GM12892 (cell line): ENCODE measurements at regions not wholly inside any gene's neighbourhood (a gene's known extent, or its start where the extent isn't known, plus 50 kb on each side); places are given as distances from the start of the nearest gene placed in this dataset.

ENCODE experiments used
- POLR2A ChIP-seq: IDR thresholded peaks from 2 replicates; pipeline ENCODE4 v1.6.1; 2011; ENCODE audit warnings: low read depth, low read length, control low read depth
- POLR2AphosphoS5 ChIP-seq: IDR thresholded peaks from 2 replicates; pipeline ENCODE4 v1.6.1; 2011; ENCODE audit warnings: low read depth, low read length, control low read depth
- TAF1 ChIP-seq: IDR thresholded peaks from 2 replicates; pipeline ENCODE4 v1.6.1; 2011; ENCODE audit warnings: low read depth, mild to moderate bottlenecking, control low read depth, low read length, borderline replicate concordance

DNA sequence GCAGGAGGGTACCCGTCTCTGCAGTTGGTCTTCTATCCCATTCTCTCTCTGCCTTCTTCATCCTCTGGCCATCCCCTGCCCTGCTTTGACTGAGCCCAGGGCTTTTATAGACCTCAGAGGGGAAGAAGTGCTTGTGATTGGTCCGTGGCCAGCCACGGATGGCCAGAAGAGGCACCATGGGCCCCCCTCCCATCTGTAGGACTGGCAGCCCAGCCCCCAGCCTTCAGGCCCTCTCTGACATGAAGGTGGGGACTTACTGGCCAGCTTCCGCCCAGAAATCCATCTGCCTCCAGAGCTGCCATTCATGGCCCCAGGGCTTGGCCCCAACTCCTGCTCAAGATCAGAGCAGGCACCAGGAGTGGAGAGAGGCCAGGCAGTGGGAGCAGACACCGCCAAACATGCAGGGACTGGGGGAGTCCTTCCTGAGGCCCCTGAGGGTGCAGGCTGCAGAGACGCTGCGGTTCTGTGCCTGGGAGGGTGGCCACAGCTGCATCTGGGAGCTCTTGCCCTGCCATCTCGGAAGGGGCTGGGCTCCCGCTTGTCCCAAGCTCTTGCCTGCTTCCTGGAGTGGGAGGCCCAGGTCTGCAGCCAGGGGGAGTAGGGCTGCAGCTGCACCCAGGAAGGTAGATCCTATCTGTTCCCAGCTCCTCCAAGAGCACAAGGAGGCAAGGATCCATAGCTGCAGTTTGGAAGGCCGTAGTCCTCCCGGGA is 698.6 kb upstream of the B3GALT2 start:
- no peak for TF ChIP-seq POLR2AphosphoS5
- TF ChIP-seq POLR2A: no peak
- TF ChIP-seq TAF1: no peak
